H1 (cell line): ENCODE measurements at regions not wholly inside any gene's neighbourhood (a gene's known extent, or its start where the extent isn't known, plus 50 kb on each side); places are given as distances from the start of the nearest gene placed in this dataset.

Source experiments
- BACH1 ChIP-seq: IDR thresholded peaks from 2 replicates; pipeline ENCODE4 v1.6.1; 2012; ENCODE audit warnings: low read length, improper control_type of control experiment
- TBP ChIP-seq: IDR thresholded peaks from 2 replicates; pipeline ENCODE4 v1.6.1; 2011; ENCODE audit warnings: low read depth, low read length, improper control_type of control experiment

- no peak for TF ChIP-seq TBP
- no peak for TF ChIP-seq BACH1
Measured at GRCh38 chr7:49483142-49483541, 290.3 kb upstream of the VWC2 start (continued).
